ENCODE measurements at regions not wholly inside any gene's neighbourhood (a gene's known extent, or its start where the extent isn't known, plus 50 kb on each side); places are given as distances from the start of the nearest gene placed in this dataset.

DNA sequence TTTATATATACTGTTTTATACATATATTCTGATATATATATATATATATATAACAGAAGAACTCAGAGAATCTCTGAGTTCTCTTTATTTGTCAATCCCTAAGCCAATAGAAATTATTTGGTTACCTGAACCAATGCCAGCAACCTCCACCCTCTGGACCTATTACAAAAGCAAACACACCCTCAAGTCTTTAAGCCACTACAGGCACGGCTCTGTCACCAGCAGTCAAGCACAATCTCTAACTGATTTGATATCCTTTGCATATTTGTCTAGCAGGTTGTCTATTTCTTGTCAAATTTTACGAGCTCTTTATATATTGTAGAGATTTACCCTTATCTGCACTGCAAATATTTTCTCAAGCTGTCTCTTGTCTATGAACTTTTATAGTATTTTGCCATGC lies 66.6 kb upstream of the TOPAZ1 start:
- Histone ChIP-seq H2AFZ (ENCODE audit: low read depth, low read length) (no peak overlapping the region), H3K27me3 (ENCODE audit: insufficient read depth, low read depth, low read length) (no peaks in the 10 kb centered on the region), H4K20me1 (ENCODE audit: insufficient read depth) (no peaks in the 10 kb centered on the region), H3K36me3 (ENCODE audit: insufficient read depth, low read length) (no peaks in the 10 kb centered on the region), H3K9me3 (ENCODE audit: low read length) (no peaks in the 10 kb centered on the region), H3K4me2 (ENCODE audit: low read length) (no peak overlapping the region), H3K79me2 (replicated peaks; ENCODE audit: insufficient read depth, low read length) (no peaks in the 10 kb centered on the region), H3K27ac (ENCODE audit: low read length) (no peak overlapping the region), H3K9ac (ENCODE audit: low read length) (no peak overlapping the region), H3K9me2 (ENCODE audit: insufficient read depth, low read length) (no peaks in the 10 kb centered on the region), H3K4me3 (ENCODE audit: low read length) (no peak overlapping the region), H3F3A (ENCODE audit: insufficient read depth, low read length, poor library complexity, severe bottlenecking) (no peaks in the 10 kb centered on the region)
- TF ChIP-seq SMC3 (conservative IDR thresholded peaks at IDR 0.05; ENCODE audit: poor library complexity) (no peak), RAD21 (conservative IDR thresholded peaks at IDR 0.05) (no peak), EP300 (conservative IDR thresholded peaks at IDR 0.05; ENCODE audit: poor library complexity, severe bottlenecking) (no peak), MXI1 (conservative IDR thresholded peaks at IDR 0.05; ENCODE audit: poor library complexity, severe bottlenecking) (no peak), EZH2 (IDR thresholded peaks at IDR 0.05; ENCODE audit: borderline replicate concordance, insufficient read depth, low read length, poor library complexity, severe bottlenecking) (no peak), TAF1 (IDR thresholded peaks at IDR 0.05; ENCODE audit: low read depth) (no peak), POLR2AphosphoS5 (IDR thresholded peaks at IDR 0.05) (no peak)
- TF ChIP-seq, protein P1, sequence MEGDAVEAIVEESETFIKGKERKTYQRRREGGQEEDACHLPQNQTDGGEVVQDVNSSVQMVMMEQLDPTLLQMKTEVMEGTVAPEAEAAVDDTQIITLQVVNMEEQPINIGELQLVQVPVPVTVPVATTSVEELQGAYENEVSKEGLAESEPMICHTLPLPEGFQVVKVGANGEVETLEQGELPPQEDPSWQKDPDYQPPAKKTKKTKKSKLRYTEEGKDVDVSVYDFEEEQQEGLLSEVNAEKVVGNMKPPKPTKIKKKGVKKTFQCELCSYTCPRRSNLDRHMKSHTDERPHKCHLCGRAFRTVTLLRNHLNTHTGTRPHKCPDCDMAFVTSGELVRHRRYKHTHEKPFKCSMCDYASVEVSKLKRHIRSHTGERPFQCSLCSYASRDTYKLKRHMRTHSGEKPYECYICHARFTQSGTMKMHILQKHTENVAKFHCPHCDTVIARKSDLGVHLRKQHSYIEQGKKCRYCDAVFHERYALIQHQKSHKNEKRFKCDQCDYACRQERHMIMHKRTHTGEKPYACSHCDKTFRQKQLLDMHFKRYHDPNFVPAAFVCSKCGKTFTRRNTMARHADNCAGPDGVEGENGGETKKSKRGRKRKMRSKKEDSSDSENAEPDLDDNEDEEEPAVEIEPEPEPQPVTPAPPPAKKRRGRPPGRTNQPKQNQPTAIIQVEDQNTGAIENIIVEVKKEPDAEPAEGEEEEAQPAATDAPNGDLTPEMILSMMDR (IDR thresholded peaks at IDR 0.05; ENCODE audit: poor library complexity, severe bottlenecking): no peak
- TF ChIP-seq, protein P2, sequence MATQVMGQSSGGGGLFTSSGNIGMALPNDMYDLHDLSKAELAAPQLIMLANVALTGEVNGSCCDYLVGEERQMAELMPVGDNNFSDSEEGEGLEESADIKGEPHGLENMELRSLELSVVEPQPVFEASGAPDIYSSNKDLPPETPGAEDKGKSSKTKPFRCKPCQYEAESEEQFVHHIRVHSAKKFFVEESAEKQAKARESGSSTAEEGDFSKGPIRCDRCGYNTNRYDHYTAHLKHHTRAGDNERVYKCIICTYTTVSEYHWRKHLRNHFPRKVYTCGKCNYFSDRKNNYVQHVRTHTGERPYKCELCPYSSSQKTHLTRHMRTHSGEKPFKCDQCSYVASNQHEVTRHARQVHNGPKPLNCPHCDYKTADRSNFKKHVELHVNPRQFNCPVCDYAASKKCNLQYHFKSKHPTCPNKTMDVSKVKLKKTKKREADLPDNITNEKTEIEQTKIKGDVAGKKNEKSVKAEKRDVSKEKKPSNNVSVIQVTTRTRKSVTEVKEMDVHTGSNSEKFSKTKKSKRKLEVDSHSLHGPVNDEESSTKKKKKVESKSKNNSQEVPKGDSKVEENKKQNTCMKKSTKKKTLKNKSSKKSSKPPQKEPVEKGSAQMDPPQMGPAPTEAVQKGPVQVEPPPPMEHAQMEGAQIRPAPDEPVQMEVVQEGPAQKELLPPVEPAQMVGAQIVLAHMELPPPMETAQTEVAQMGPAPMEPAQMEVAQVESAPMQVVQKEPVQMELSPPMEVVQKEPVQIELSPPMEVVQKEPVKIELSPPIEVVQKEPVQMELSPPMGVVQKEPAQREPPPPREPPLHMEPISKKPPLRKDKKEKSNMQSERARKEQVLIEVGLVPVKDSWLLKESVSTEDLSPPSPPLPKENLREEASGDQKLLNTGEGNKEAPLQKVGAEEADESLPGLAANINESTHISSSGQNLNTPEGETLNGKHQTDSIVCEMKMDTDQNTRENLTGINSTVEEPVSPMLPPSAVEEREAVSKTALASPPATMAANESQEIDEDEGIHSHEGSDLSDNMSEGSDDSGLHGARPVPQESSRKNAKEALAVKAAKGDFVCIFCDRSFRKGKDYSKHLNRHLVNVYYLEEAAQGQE (IDR thresholded peaks at IDR 0.05; ENCODE audit: borderline replicate concordance): no peak

DNA sequence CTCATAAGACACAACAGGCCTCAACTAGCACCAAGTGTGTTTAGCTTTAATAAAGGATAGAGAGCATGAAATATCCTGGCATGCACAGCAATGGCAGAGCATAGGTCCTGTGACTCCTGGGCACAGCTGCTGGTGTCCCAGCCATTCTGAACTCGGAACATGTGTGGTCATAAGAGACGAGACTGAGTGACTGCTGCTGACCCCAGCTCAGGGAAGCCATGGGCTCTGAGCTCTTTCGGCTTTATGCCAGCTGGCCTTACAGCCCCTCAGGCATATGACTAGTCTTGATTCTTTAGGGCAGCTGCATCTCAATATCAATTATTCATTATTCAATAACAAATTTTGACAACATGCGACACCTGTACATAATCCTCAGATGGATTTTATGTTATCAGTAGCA lies 62.4 kb upstream of the TOPAZ1 start:
- Histone ChIP-seq H3K9ac (ENCODE audit: low read length) (no peak overlapping the region), H3K9me3 (ENCODE audit: low read length) (no peaks in the 10 kb centered on the region), H2AFZ (ENCODE audit: low read depth, low read length) (no peak overlapping the region), H3K27ac (ENCODE audit: low read length) (no peak overlapping the region), H3K4me3 (ENCODE audit: low read length) (no peak overlapping the region), H3K9me2 (ENCODE audit: insufficient read depth, low read length) (no peaks in the 10 kb centered on the region), H3K79me2 (replicated peaks; ENCODE audit: insufficient read depth, low read length) (no peaks in the 10 kb centered on the region), H4K20me1 (ENCODE audit: insufficient read depth) (no peaks in the 10 kb centered on the region), H3F3A (ENCODE audit: insufficient read depth, low read length, poor library complexity, severe bottlenecking) (no peaks in the 10 kb centered on the region), H3K27me3 (ENCODE audit: insufficient read depth, low read depth, low read length) (no peaks in the 10 kb centered on the region), H3K4me2 (ENCODE audit: low read length) (no peak overlapping the region), H3K36me3 (ENCODE audit: insufficient read depth, low read length) (no peaks in the 10 kb centered on the region)
- TF ChIP-seq EP300 (conservative IDR thresholded peaks at IDR 0.05; ENCODE audit: poor library complexity, severe bottlenecking) (no peak), RAD21 (conservative IDR thresholded peaks at IDR 0.05) (no peak), TAF1 (IDR thresholded peaks at IDR 0.05; ENCODE audit: low read depth) (no peak), SMC3 (conservative IDR thresholded peaks at IDR 0.05; ENCODE audit: poor library complexity) (no peak), MXI1 (conservative IDR thresholded peaks at IDR 0.05; ENCODE audit: poor library complexity, severe bottlenecking) (no peak), EZH2 (IDR thresholded peaks at IDR 0.05; ENCODE audit: borderline replicate concordance, insufficient read depth, low read length, poor library complexity, severe bottlenecking) (no peak), POLR2AphosphoS5 (IDR thresholded peaks at IDR 0.05) (no peak)
- TF ChIP-seq, protein P1 (IDR thresholded peaks at IDR 0.05; ENCODE audit: poor library complexity, severe bottlenecking): no peak
- TF ChIP-seq, protein P2 (IDR thresholded peaks at IDR 0.05; ENCODE audit: borderline replicate concordance): no peak

All from neural cell (in vitro differentiated cells).